Esophagus muscularis mucosa (tissue), 4 donors: ENCODE measurements at regions not wholly inside any gene's neighbourhood (a gene's known extent, or its start where the extent isn't known, plus 50 kb on each side); places are given as distances from the start of the nearest gene placed in this dataset.

Experiments
- EP300 ChIP-seq: sonication (generic); formaldehyde crosslinking; IDR thresholded peaks from one replicate; pipeline ENCODE4 v1.6.1; 2017; ENCODE audit warnings: antibody characterized with exemption
- POLR2AphosphoS5 ChIP-seq, 2 donors: sonication (generic); formaldehyde crosslinking; IDR thresholded peaks; one replicate each; pipeline ENCODE4 v1.6.1; 2017; ENCODE audit warnings: antibody characterized with exemption in 2 of 2
- TF ChIP-seq, protein P1 (sequence below), 3 experiments: fragments of 200-600 bp in 2 of 3; fragments of 450-650 bp in 1 of 3; sonication (generic) in 2 of 3; IDR thresholded peaks; one replicate each; pipeline ENCODE4 v1.5.1; 2017 to 2019; ENCODE audit warnings: antibody characterized with exemption in 3 of 3, mild to moderate bottlenecking in 2 of 3, moderate library complexity in 1 of 3

DNA sequence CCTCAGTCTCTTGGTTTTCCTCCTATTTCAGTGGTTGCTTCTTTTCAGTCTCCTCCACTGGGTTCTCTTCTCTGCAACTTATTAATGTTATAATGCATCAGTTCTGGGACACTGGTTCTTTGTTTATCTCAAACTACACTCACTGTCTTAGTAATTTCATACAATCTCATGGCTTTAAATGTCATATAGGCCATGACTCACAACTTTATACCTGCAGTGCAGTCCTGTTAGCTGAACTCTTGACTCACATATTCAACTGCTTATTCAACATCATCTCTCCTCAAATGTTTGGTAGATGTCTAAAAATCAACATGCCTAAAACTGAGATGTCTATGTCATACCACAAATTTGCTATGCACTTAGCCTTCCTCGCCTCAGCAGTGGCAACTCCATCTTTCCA lies 101.2 kb upstream of the PALS2 start:
- TF ChIP-seq, protein P1, sequence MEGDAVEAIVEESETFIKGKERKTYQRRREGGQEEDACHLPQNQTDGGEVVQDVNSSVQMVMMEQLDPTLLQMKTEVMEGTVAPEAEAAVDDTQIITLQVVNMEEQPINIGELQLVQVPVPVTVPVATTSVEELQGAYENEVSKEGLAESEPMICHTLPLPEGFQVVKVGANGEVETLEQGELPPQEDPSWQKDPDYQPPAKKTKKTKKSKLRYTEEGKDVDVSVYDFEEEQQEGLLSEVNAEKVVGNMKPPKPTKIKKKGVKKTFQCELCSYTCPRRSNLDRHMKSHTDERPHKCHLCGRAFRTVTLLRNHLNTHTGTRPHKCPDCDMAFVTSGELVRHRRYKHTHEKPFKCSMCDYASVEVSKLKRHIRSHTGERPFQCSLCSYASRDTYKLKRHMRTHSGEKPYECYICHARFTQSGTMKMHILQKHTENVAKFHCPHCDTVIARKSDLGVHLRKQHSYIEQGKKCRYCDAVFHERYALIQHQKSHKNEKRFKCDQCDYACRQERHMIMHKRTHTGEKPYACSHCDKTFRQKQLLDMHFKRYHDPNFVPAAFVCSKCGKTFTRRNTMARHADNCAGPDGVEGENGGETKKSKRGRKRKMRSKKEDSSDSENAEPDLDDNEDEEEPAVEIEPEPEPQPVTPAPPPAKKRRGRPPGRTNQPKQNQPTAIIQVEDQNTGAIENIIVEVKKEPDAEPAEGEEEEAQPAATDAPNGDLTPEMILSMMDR (IDR thresholded peaks at IDR 0.05), result no peak
- TF ChIP-seq EP300 (no peak), POLR2AphosphoS5 (IDR thresholded peaks at IDR 0.05) (no peak)
